MG63 (cell line): ENCODE measurements at regions not wholly inside any gene's neighbourhood (a gene's known extent, or its start where the extent isn't known, plus 50 kb on each side); places are given as distances from the start of the nearest gene placed in this dataset.
"Not testable (repeated sequence)": the region's sequence is repeated elsewhere in the genome, so short reads cannot be mapped to it uniquely, and the experiment has no call there.

Experiments
- DNase-seq: peaks from one replicate; pipeline ENCODE4 v3.0.0-alpha.2; 2020
- H3K27me3 ChIP-seq: fragments of 250-450 bp; sonication (Bioruptor Pico); 2 replicates; pipeline ENCODE4 v1.5.1; 2020; ENCODE audit warnings: mild to moderate bottlenecking, moderate library complexity
- H3K36me3 ChIP-seq: fragments of 250-450 bp; sonication (Bioruptor Pico); 2 replicates; pipeline ENCODE4 v1.5.1; 2020; ENCODE audit warnings: mild to moderate bottlenecking, moderate library complexity
- H3K4me3 ChIP-seq: fragments of 250-450 bp; sonication (Bioruptor Pico); 2 replicates; pipeline ENCODE4 v1.5.1; 2020; ENCODE audit warnings: mild to moderate bottlenecking, moderate library complexity
- H3K9me3 ChIP-seq: fragments of 250-450 bp; sonication (Bioruptor Pico); 2 replicates; pipeline ENCODE4 v1.5.1; 2020; ENCODE audit warnings: mild to moderate bottlenecking, moderate library complexity

DNA sequence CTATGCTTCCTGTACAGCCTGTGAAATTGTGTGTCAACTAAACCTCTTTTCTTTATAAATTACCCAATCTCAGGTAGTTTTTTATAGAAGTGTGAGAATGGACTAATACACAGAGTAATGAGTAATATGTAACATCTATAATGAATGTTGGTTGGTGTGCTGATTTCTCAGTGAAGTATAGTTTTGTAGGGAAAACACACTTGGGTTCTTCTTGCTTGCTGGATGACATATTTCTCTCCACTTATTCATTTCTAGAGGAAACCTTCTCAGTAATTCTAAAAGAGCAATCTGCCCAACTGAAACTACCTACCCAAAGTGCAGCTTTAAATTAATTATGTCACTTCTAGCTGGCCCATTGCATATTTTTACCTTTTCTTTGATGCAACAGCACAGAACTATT lies 81.1 kb upstream of the RORB start:
- no peaks in the 10 kb centered on the region for H3K36me3 ChIP-seq
- H3K27me3 ChIP-seq: no peaks in the 10 kb centered on the region
- H3K9me3 ChIP-seq: no peaks in the 10 kb centered on the region
- no peak overlapping the region for H3K4me3 ChIP-seq
- no peak for DNase-seq

DNA sequence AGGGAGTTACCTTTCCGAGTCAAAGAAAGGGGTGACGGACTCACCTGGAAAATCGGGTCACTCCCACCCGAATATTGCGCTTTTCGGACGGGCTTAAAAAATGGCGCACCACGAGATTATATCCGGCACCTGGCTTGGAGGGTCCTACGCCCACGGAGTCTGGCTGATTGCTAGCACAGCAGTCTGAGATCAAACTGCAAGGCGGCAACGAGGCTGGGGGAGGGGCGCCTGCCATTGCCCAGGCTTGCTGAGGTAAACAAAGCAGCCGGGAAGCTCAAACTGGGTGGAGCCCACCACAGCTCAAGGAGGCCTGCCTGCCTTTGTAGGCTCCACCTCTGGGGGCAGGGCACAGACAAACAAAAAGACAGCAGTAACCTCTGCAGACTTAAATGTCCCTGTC lies 72.6 kb upstream of the RORB start:
- H3K36me3 ChIP-seq, DNase-seq, H3K4me3 ChIP-seq, H3K27me3 ChIP-seq, H3K9me3 ChIP-seq: not testable (repeated sequence)

DNA sequence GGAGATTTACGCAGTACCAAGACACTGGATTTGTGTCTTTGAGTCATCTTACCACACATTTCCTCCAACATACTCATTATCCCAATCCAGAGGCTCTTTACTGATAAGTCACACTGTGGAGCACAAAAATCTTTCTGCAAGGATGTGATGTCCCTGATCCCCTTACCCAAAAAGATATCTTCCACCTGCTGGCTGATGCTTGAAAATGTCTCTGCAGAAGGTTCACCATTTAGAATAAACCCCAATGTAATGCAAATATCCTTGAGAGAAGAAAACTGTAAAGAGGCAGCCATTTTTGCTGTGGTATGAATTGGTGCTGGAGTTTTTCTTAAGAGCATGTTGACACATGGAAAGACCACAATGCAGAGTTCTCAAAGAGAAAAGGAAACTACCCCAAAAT lies 65.7 kb upstream of the RORB start:
- no peak for DNase-seq
- H3K4me3 ChIP-seq: no peak overlapping the region

DNA sequence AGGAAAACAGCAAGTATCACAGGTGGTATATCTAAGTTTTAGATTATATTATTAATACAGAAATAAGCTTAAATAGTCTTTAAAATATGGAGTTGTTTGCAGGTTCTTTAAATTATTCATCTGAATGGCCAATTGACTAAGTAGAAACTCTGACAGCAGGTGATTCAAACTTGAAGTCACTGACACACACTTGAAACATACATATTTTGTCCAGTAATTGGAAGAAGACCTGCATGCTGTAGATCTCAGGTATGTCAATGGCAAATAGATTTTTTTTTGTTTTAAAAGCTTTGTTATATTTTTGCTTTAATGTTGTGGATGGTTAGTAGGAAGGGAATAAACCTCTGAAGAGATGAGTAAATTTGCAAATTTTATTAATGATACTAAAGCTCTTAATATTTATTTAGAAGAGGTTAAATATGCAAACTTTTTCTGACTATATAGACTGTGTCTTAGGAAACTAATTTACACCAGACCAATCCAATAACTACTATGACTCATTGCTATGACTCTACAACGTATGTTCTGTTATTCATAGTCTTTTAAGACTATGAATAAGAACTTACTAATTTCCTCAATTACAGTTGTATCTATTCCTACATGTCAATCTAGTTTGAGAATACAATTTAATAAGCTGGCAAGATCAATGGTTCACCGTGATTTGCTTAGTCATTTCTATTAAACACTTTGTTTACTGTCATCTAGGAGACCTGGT lies 53.9 kb upstream of the RORB start:
- Histone ChIP-seq H3K4me3 (no peak overlapping the region), H3K36me3 (no peaks in the 10 kb centered on the region), H3K9me3 (no peaks in the 10 kb centered on the region), H3K27me3 (no peaks in the 10 kb centered on the region)
- no peak for DNase-seq

More for the DNA sequence above, 65.7 kb upstream of the RORB start:
- Histone ChIP-seq H3K27me3 (no peaks in the 10 kb centered on the region), H3K36me3 (no peaks in the 10 kb centered on the region), H3K9me3 (no peaks in the 10 kb centered on the region)

DNA sequence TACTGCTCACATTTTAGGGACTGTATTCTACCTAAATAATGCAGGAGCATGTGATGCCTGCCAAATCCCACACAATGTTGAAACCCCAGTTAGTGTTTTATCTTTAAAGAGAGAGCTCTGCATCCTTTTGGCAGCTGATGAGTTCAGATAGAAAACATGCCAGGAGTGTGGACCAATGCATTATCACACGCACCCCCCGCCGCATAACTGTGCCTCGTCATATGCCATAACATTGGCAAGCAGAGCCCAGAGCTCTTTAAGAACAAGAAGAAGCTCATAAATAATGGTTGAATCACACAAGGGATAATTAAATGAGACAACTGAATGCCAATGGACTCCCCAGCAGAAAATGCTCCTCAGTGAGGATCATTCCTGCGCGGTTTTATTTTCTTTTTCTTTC lies 52.8 kb upstream of the RORB start:
- H3K4me3 ChIP-seq: no peak overlapping the region
- no peaks in the 10 kb centered on the region for H3K36me3 ChIP-seq
- peak; percentile 79 for DNase-seq
- H3K27me3 ChIP-seq: no peaks in the 10 kb centered on the region
- H3K9me3 ChIP-seq: no peaks in the 10 kb centered on the region
